GM19324 (cell line): ENCODE measurements at regions not wholly inside any gene's neighbourhood (a gene's known extent, or its start where the extent isn't known, plus 50 kb on each side); places are given as distances from the start of the nearest gene placed in this dataset.
"Not testable (repeated sequence)": the region's sequence is repeated elsewhere in the genome, so short reads cannot be mapped to it uniquely, and the experiment has no call there.

Experiments used
- ATAC-seq: cut with Tn5 transposase; IDR thresholded peaks from one replicate; pipeline ENCODE4 v1.9.1; 2021; ENCODE audit warnings: mild to moderate bottlenecking, moderate library complexity; ENCODE audit not compliant: unreplicated experiment, low FRiP score

- no peak for ATAC-seq
Measured at GRCh38 chr15:62362144-62362543, 197.1 kb upstream of the C2CD4B start.

GRCh38 chr15:62362608-62363007 is 197.5 kb upstream of the C2CD4B start:
- no peak for ATAC-seq

- no peak for ATAC-seq
Measured at GRCh38 chr15:62363913-62364312, 198.8 kb upstream of the C2CD4B start.

- ATAC-seq, result no peak
Measured at GRCh38 chr15:62365795-62366442, 200.8 kb upstream of the C2CD4B start.

GRCh38 chr15:62369454-62369853 is 204.4 kb upstream of the C2CD4B start:
- ATAC-seq, result no peak

- ATAC-seq, result not testable (repeated sequence)
Measured at GRCh38 chr15:62371683-62372082, 206.6 kb upstream of the C2CD4B start.

GRCh38 chr15:62377736-62378480 is 212.8 kb upstream of the C2CD4B start:
- ATAC-seq, result no peak

- no peak for ATAC-seq
Measured at GRCh38 chr15:62378772-62379498, 213.8 kb upstream of the C2CD4B start.

- no peak for ATAC-seq
Measured at GRCh38 chr15:62380011-62380410, 214.9 kb upstream of the C2CD4B start.

- ATAC-seq, result no peak
Measured at GRCh38 chr15:62382046-62382445, 217.0 kb upstream of the C2CD4B start.

GRCh38 chr15:62389885-62390790 is 225.1 kb upstream of the C2CD4B start, which contains the start of gene TLN2:
TSS of gene TLN2 (plus strand) at chr15:62390550.
- ATAC-seq, result peak; percentile 93

- ATAC-seq, result peak; percentile 34
Measured at GRCh38 chr15:62390791-62391640, 225.9 kb upstream of the C2CD4B start.

- ATAC-seq, result no peak
Measured at GRCh38 chr15:62391641-62392262, 226.7 kb upstream of the C2CD4B start.

GRCh38 chr15:62392376-62392775 is 227.3 kb upstream of the C2CD4B start:
- ATAC-seq, result no peak

- no peak for ATAC-seq
Measured at GRCh38 chr15:62393196-62393595, 228.1 kb upstream of the C2CD4B start.

- no peak for ATAC-seq
Measured at GRCh38 chr15:62394079-62394478, 229.0 kb upstream of the C2CD4B start.

GRCh38 chr15:62400778-62401177 is 235.7 kb upstream of the C2CD4B start:
- no peak for ATAC-seq

GRCh38 chr15:62402687-62403086 is 237.6 kb upstream of the C2CD4B start:
- ATAC-seq, result no peak

- no peak for ATAC-seq
Measured at GRCh38 chr15:62403164-62403809, 238.2 kb upstream of the C2CD4B start.
